ENCODE measurements at regions not wholly inside any gene's neighbourhood (a gene's known extent, or its start where the extent isn't known, plus 50 kb on each side); places are given as distances from the start of the nearest gene placed in this dataset.
"Not testable (repeated sequence)": the region's sequence is repeated elsewhere in the genome, so short reads cannot be mapped to it uniquely, and the experiment has no call there.

- peak; percentile 36 for ATAC-seq
- no peak for DNase-seq (ENCODE audit: low spot score in 2 of 2)
- Mint-ChIP-seq H3K4me3 (no peak overlapping the region), H3K4me1 (no peaks in the 10 kb centered on the region), H3K36me3 (no peaks in the 10 kb centered on the region), H3K27ac (no peak overlapping the region), H3K9me3 (peaks cover 2% of the 10 kb centered on the region)
Measured at GRCh38 chr3:191688756-191689433, 227.9 kb downstream of the PYDC2 start.

- H3K27ac Mint-ChIP-seq; H3K4me3 Mint-ChIP-seq; H3K36me3 Mint-ChIP-seq; ATAC-seq; H3K4me1 Mint-ChIP-seq; DNase-seq (ENCODE audit: low spot score in 2 of 2); H3K9me3 Mint-ChIP-seq: not testable (repeated sequence)
Measured at GRCh38 chr3:191691184-191691583, 230.2 kb downstream of the PYDC2 start.

DNA sequence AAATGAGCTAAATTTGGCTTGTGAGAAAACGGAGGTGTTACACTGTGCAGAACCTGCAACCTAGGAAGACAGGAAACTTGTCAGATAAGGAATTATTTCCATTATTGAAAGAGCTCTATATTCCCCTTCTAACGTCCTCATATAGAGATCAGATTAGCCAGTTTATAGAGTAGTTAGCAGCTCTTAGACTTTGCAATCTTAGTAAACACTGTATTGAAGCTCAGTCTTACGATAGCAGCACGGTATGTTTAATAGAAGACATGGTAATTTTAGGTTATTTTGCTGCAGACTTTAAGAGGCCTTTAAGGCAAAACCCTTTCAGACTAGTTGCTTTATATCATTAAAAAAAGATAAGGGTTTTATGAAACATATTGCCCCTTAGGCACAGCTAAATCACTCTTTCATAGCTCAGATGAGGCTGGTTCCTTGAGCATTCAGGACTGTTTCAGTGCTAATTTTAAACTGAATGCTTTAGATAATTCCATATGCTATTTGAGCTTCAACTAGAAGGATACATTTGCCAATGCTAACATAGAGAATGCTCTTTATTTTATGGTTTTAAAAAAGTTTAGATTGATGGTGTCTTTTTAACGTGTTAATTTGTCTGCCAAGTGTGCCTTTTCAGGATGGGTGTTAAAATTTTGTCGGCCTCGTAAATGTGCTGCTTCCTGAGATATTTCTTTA, 234.3 kb downstream of the PYDC2 start:
- Mint-ChIP-seq H3K9me3 (peaks cover 2% of the 10 kb centered on the region), H3K27ac (no peak overlapping the region), H3K4me1 (no peaks in the 10 kb centered on the region), H3K36me3 (no peaks in the 10 kb centered on the region), H3K4me3 (no peak overlapping the region)
- no peak for ATAC-seq
- no peak for DNase-seq (ENCODE audit: low spot score in 2 of 2)

DNA sequence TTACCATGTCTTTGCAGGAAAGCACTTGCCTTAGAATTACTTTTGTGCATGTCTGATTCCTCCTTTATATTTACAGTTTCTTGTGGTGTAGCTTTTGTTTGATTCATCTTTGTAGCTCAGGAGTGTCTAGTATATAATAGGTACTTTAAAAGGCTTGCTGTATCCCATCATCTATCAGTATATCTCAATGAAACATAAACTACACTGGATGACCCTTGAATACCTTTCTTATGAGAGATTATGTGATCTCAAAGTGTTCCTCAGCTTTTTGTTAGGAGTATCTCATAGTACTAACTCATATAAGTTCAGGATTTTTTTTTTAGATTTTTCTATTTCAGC, 234.8 kb downstream of the PYDC2 start:
- Mint-ChIP-seq H3K4me3 (no peak overlapping the region), H3K4me1 (no peaks in the 10 kb centered on the region), H3K9me3 (peaks cover 6% of the 10 kb centered on the region), H3K36me3 (no peaks in the 10 kb centered on the region), H3K27ac (no peak overlapping the region)
- DNase-seq (ENCODE audit: low spot score in 2 of 2) (no peak), ATAC-seq (no peak)

- H3K4me3 Mint-ChIP-seq = no peak overlapping the region
- ATAC-seq (no peak), DNase-seq (ENCODE audit: low spot score in 2 of 2) (no peak)
- H3K9me3 Mint-ChIP-seq = peaks cover 4% of the 10 kb centered on the region
- H3K4me1 Mint-ChIP-seq = no peaks in the 10 kb centered on the region
- H3K36me3 Mint-ChIP-seq = no peaks in the 10 kb centered on the region
- no peak overlapping the region for H3K27ac Mint-ChIP-seq
Measured at GRCh38 chr3:191696348-191696747, 235.4 kb downstream of the PYDC2 start.

- no peak overlapping the region for H3K27ac Mint-ChIP-seq
Measured at GRCh38 chr3:191699546-191699945, 238.6 kb downstream of the PYDC2 start.

GRCh38 chr3:191702121-191702520, 241.2 kb downstream of the PYDC2 start:
- Mint-ChIP-seq H3K36me3 (no peaks in the 10 kb centered on the region), H3K4me3 (no peak overlapping the region), H3K9me3 (peaks cover 17% of the 10 kb centered on the region), H3K4me1 (no peaks in the 10 kb centered on the region), H3K27ac (no peak overlapping the region)
- ATAC-seq = no peak
- no peak for DNase-seq (ENCODE audit: low spot score in 2 of 2)

More at GRCh38 chr3:191699546-191699945, 238.6 kb downstream of the PYDC2 start:
- ATAC-seq (no peak), DNase-seq (ENCODE audit: low spot score in 2 of 2) (no peak)
- Mint-ChIP-seq H3K9me3 (peaks cover 8% of the 10 kb centered on the region), H3K36me3 (no peaks in the 10 kb centered on the region), H3K4me3 (no peak overlapping the region), H3K4me1 (no peaks in the 10 kb centered on the region)

DNA sequence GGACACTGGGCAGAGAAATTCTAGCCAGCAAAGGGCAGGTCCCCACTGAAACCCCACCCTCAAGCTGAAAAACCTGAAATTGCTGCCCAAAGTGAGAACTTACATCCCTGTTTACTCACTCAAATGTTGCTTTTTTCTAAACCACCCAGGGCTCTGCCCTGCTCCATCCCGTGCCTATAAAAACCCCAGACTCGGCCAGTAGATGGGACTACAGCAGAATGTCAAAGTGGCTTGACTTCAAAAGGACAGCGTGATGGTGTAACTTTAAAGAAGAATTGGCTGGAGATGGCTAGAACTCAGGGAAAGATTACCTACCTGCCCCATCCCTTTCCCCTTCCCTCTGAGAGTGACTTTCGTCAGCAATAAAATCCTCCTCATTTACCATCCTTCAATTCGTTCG, 246.9 kb downstream of the PYDC2 start:
- no peak overlapping the region for H3K27ac Mint-ChIP-seq
- no peak for ATAC-seq
- H3K4me1 Mint-ChIP-seq = no peaks in the 10 kb centered on the region
- H3K4me3 Mint-ChIP-seq = no peak overlapping the region
- peaks cover 13% of the 10 kb centered on the region for H3K9me3 Mint-ChIP-seq
- no peak for DNase-seq (ENCODE audit: low spot score in 2 of 2)
- H3K36me3 Mint-ChIP-seq = no peaks in the 10 kb centered on the region

DNA sequence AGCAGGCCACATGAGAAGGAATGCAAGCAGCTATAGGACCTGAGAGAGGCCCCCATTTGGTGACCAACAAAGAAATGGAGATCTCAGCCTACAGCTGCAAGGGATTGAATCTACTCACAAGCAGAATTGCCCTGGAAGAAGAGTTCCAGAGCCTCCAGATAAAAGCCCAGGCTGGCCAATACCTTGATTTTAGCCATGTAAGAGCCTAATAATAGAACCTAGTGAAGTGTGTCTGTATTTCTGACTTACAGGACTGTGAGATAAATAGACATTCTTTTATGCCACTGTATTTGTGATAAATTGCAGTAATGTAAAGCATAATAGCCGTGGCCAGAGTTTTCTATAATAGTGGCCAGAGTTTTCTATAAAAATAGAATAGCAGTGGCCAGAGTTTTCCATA, 254.6 kb downstream of the PYDC2 start:
- DNase-seq (ENCODE audit: low spot score in 2 of 2) (no peak), ATAC-seq (no peak)
- H3K4me3 Mint-ChIP-seq = no peak overlapping the region
- peaks cover 10% of the 10 kb centered on the region for H3K9me3 Mint-ChIP-seq
- no peaks in the 10 kb centered on the region for H3K36me3 Mint-ChIP-seq
- H3K27ac Mint-ChIP-seq = no peak overlapping the region
- no peaks in the 10 kb centered on the region for H3K4me1 Mint-ChIP-seq

- no peak overlapping the region for H3K4me3 Mint-ChIP-seq
- DNase-seq (ENCODE audit: low spot score in 2 of 2) = no peak
- H3K9me3 Mint-ChIP-seq = peaks cover 12% of the 10 kb centered on the region
- H3K36me3 Mint-ChIP-seq = no peaks in the 10 kb centered on the region
- H3K4me1 Mint-ChIP-seq = no peaks in the 10 kb centered on the region
- no peak for ATAC-seq
- no peak overlapping the region for H3K27ac Mint-ChIP-seq
Measured at GRCh38 chr3:191721390-191721861, 260.5 kb downstream of the PYDC2 start.

DNA sequence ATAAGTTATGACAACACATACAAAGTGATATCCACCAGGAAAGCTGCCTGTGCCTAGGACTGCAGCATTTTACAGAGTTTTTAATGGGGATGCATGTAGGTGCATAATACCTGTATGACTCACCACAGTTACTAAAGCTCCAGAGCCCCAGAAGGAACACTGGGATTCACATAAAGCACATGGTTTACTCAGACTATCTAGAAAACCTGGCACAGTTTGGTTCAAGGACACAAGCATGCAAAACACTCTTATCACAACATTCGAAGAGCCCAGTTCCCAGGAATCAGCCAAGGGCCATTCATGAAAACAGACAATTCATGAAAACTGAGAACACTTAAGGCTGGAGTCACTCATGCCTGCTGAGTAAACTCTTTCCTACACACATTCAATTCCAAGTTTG, 261.0 kb downstream of the PYDC2 start:
- Mint-ChIP-seq H3K36me3 (no peaks in the 10 kb centered on the region), H3K9me3 (peaks cover 12% of the 10 kb centered on the region), H3K4me1 (no peaks in the 10 kb centered on the region), H3K4me3 (no peak overlapping the region), H3K27ac (no peak overlapping the region)
- DNase-seq (ENCODE audit: low spot score in 2 of 2) (no peak), ATAC-seq (no peak)

- Mint-ChIP-seq H3K4me1 (no peaks in the 10 kb centered on the region), H3K9me3 (peaks cover 4% of the 10 kb centered on the region), H3K36me3 (no peaks in the 10 kb centered on the region), H3K4me3 (no peak overlapping the region), H3K27ac (no peak overlapping the region)
- DNase-seq (ENCODE audit: low spot score in 2 of 2) (no peak), ATAC-seq (no peak)
Measured at GRCh38 chr3:191727338-191727737, 266.4 kb downstream of the PYDC2 start.

- no peak overlapping the region for H3K27ac Mint-ChIP-seq
- peaks cover 6% of the 10 kb centered on the region for H3K9me3 Mint-ChIP-seq
- ATAC-seq = no peak
- H3K4me3 Mint-ChIP-seq = no peak overlapping the region
- no peaks in the 10 kb centered on the region for H3K4me1 Mint-ChIP-seq
- no peak for DNase-seq (ENCODE audit: low spot score in 2 of 2)
- no peaks in the 10 kb centered on the region for H3K36me3 Mint-ChIP-seq
Measured at GRCh38 chr3:191728186-191728585, 267.2 kb downstream of the PYDC2 start.

DNA sequence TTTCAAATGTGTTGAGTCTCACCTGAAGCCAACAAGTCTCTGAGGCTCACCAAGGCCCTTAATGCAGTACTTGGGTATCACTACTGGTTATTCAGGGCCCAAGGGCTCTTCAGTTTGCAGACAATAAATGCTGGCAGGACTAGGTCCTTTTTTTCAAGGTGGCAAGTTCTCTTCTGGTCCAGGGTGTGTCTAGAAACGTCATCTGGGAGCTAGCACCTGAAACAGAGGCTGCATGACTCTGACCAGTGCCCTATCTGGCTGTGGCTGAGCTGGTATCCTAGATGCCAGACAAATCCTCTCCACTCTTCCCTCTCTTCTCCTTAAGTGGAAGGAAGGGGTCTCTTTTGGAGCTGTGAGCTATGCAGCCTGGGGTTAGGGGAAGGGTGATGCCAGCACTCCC, 276.8 kb downstream of the PYDC2 start:
- ATAC-seq = no peak
- Mint-ChIP-seq H3K4me3 (no peak overlapping the region), H3K4me1 (no peaks in the 10 kb centered on the region), H3K36me3 (no peaks in the 10 kb centered on the region), H3K9me3 (peaks cover 5% of the 10 kb centered on the region), H3K27ac (no peak overlapping the region)
- no peak for DNase-seq (ENCODE audit: low spot score in 2 of 2)

GRCh38 chr3:191740712-191741111, 279.7 kb downstream of the PYDC2 start:
- peaks cover 3% of the 10 kb centered on the region for H3K9me3 Mint-ChIP-seq
- no peaks in the 10 kb centered on the region for H3K4me1 Mint-ChIP-seq
- H3K4me3 Mint-ChIP-seq = no peak overlapping the region
- DNase-seq (ENCODE audit: low spot score in 2 of 2) (no peak), ATAC-seq (no peak)
- no peak overlapping the region for H3K27ac Mint-ChIP-seq
- H3K36me3 Mint-ChIP-seq = no peaks in the 10 kb centered on the region

GRCh38 chr3:191741847-191742350, 280.9 kb downstream of the PYDC2 start:
- not testable (repeated sequence) for H3K4me1 Mint-ChIP-seq; DNase-seq (ENCODE audit: low spot score in 2 of 2); H3K27ac Mint-ChIP-seq; H3K36me3 Mint-ChIP-seq; H3K4me3 Mint-ChIP-seq; ATAC-seq; H3K9me3 Mint-ChIP-seq
